HCT116 (cell line): ENCODE measurements at regions not wholly inside any gene's neighbourhood (a gene's known extent, or its start where the extent isn't known, plus 50 kb on each side); places are given as distances from the start of the nearest gene placed in this dataset.

ENCODE experiments used
- ATAC-seq: fragments of 200-7000 bp; cut with Tn5 transposase; 2 replicates; pipeline ENCODE4 v1.9.1; 2020; ENCODE audit warnings: mild to moderate bottlenecking, moderate library complexity
- BruUV-seq: library from RNA; stranded (reverse); fragments of 400-500 nt; replicated peaks from 2 replicates; lab custom pipeline; 2021; lab: Mats Ljungman, UMichigan
- CTCF ChIA-PET: fragments of 300-600 bp; sonication (Branson Sonifier 250); formaldehyde crosslinking; loops from one replicate; lab custom pipeline; 2021; ENCODE audit warnings: antibody characterized with exemption; lab: Charles Lee
- POLR2A ChIA-PET: fragments of 300-600, 350-600 bp; sonication (Branson Sonifier 250); formaldehyde crosslinking; loops from one replicate; lab custom pipeline; 2021; ENCODE audit warnings: antibody characterized with exemption; lab: Charles Lee
- RAD21 ChIA-PET, 2 experiments: fragments of 300-600 bp; sonication (Branson Sonifier 250); formaldehyde crosslinking; loops; one replicate each; lab custom pipeline; 2023; ENCODE audit warnings: low total read pairs in 2 of 2; ENCODE audit not compliant: uncharacterized antibody in 2 of 2, unreplicated experiment in 2 of 2, low non-redundant PET in 1 of 2; lab: Charles Lee
- DNase-seq: peaks from one replicate; pipeline ENCODE4 v3.0.0-alpha.2; 2010; ENCODE audit warnings: low read depth, low spot score
- H2AFZ ChIP-seq: fragments of 200-600 bp; shearing (Covaris generic), sonication (generic); 2 replicates; pipeline ENCODE4 v1.6.1; 2017; ENCODE audit warnings: low read depth, mixed run types, mixed read lengths, antibody characterized with exemption, low read length; ENCODE audit not compliant: poor library complexity, severe bottlenecking
- H3K27ac ChIP-seq: 2 replicates; pipeline ENCODE4 v1.5.1; 2012; ENCODE audit warnings: low read depth, low read length
- H3K27me3 ChIP-seq: fragments of 200-600 bp; sonication (generic); 2 replicates; pipeline ENCODE4 v1.6.1; 2016; ENCODE audit warnings: mixed run types, low read length, mixed read lengths; ENCODE audit not compliant: insufficient read depth
- H3K36me3 ChIP-seq, 2 experiments: fragments of 200-500 bp in 1 of 2; fragments of 200-600 bp in 1 of 2; sonication (Bioruptor generic) in 1 of 2; sonication (generic) in 1 of 2; 2 replicates each; pipeline versions ENCODE4 v1.5.1 to v1.6.1; 2014 to 2016; ENCODE audit warnings: low read length in 2 of 2, inconsistent platforms in 1 of 2, mixed read lengths in 1 of 2, mixed run types in 1 of 2; ENCODE audit not compliant: insufficient read depth in 2 of 2, control insufficient read depth in 1 of 2
- H3K4me1 ChIP-seq, 2 experiments: fragments of 200-600 bp in 1 of 2; sonication (generic) in 1 of 2; 2 replicates each; pipeline versions ENCODE4 v1.5.1 to v1.6.1; 2012 to 2017; ENCODE audit warnings: low read length in 2 of 2, inconsistent platforms in 1 of 2, mild to moderate bottlenecking in 1 of 2, mixed read lengths in 1 of 2, mixed run types in 1 of 2, moderate library complexity in 1 of 2; ENCODE audit not compliant: insufficient read depth in 2 of 2, control insufficient read depth in 1 of 2
- H3K4me2 ChIP-seq: fragments of 200-600 bp; sonication (generic); 2 replicates; pipeline ENCODE4 v1.6.1; 2017; ENCODE audit warnings: mixed run types, low read length, mixed read lengths
- H3K4me3 ChIP-seq, 2 experiments: fragments of 200-600 bp in 1 of 2; sonication (generic) in 1 of 2; replicated peaks in 1 of 2; 2 replicates each; pipeline ENCODE4 v1.5.1; 2011 to 2016; ENCODE audit warnings: low read length in 2 of 2, control low read depth in 1 of 2, low read depth in 1 of 2, mild to moderate bottlenecking in 1 of 2, mixed read lengths in 1 of 2, mixed run types in 1 of 2
- H3K79me2 ChIP-seq: fragments of 200-600 bp; sonication (generic); 2 replicates; pipeline ENCODE4 v1.6.1; 2017; ENCODE audit warnings: mild to moderate bottlenecking, mixed run types, low read length, moderate library complexity, mixed read lengths; ENCODE audit not compliant: insufficient read depth
- H3K9ac ChIP-seq: fragments of 200-600 bp; sonication (generic); 2 replicates; pipeline ENCODE4 v1.6.1; 2016; ENCODE audit warnings: low read length, mixed read lengths
- H3K9me2 ChIP-seq: fragments of 200-600 bp; sonication (generic), shearing (Covaris generic); 2 replicates; pipeline ENCODE4 v1.6.1; 2017; ENCODE audit warnings: mixed run types, mild to moderate bottlenecking, moderate library complexity; ENCODE audit not compliant: insufficient read depth
- H3K9me3 ChIP-seq, 2 experiments: fragments of 200-500 bp in 1 of 2; fragments of 200-600 bp in 1 of 2; sonication (Bioruptor generic) in 1 of 2; sonication (generic) in 1 of 2; 2 replicates each; pipeline ENCODE4 v1.6.1; 2014 to 2017; ENCODE audit warnings: low read length in 2 of 2, mixed read lengths in 2 of 2, inconsistent platforms in 1 of 2, low read depth in 1 of 2, mild to moderate bottlenecking in 1 of 2, mixed run types in 1 of 2, moderate library complexity in 1 of 2; ENCODE audit not compliant: control insufficient read depth in 1 of 2, insufficient read depth in 1 of 2
- H4K20me1 ChIP-seq: fragments of 200-600 bp; sonication (generic), shearing (Covaris generic); 2 replicates; pipeline ENCODE4 v1.6.1; 2017; ENCODE audit warnings: mixed run types, mild to moderate bottlenecking, moderate library complexity; ENCODE audit not compliant: insufficient read depth
- ATF3 ChIP-seq: IDR thresholded peaks from 2 replicates; pipeline ENCODE4 v1.6.1; 2012
- CBX3 ChIP-seq: IDR thresholded peaks from 2 replicates; pipeline ENCODE4 v1.6.1; 2012; ENCODE audit warnings: low read depth
- CTCF ChIP-seq, 3 experiments: fragments of 200-600 bp in 1 of 3; sonication (generic) in 1 of 3; IDR thresholded peaks in 2 of 3; conservative IDR thresholded peaks in 1 of 3; 2 replicates each; pipeline ENCODE4 v1.5.1; 2012 to 2017; ENCODE audit warnings: low read depth in 2 of 3, low read length in 2 of 3, antibody characterized with exemption in 1 of 3, borderline replicate concordance in 1 of 3, control low read depth in 1 of 3, mild to moderate bottlenecking in 1 of 3, mixed read lengths in 1 of 3, mixed run types in 1 of 3, moderate library complexity in 1 of 3; ENCODE audit not compliant: insufficient read depth in 1 of 3
- EGR1 ChIP-seq: IDR thresholded peaks from 2 replicates; pipeline ENCODE4 v1.6.1; 2012; ENCODE audit warnings: low read depth
- EZH2 ChIP-seq: fragments of 200-600 bp; sonication (generic); IDR thresholded peaks from 2 replicates; pipeline ENCODE4 v1.6.1; 2017; ENCODE audit warnings: antibody characterized with exemption, mixed run types
- EZH2phosphoT487 ChIP-seq: fragments of 200-600 bp; IDR thresholded peaks from 2 replicates; pipeline ENCODE4 v1.6.1; 2018; ENCODE audit warnings: antibody characterized with exemption, borderline replicate concordance
- JUND ChIP-seq: IDR thresholded peaks from 2 replicates; pipeline ENCODE4 v1.6.1; 2012
- POLR2A ChIP-seq: IDR thresholded peaks from 2 replicates; pipeline ENCODE4 v1.7.0; 2011; ENCODE audit warnings: borderline replicate concordance; ENCODE audit not compliant: insufficient read depth, insufficient read length; ENCODE audit errors: extremely low read depth
- POLR2AphosphoS5 ChIP-seq: IDR thresholded peaks from 2 replicates; pipeline ENCODE4 v1.6.1; 2011; ENCODE audit warnings: mild to moderate bottlenecking, low read depth, low read length, moderate library complexity
- RAD21 ChIP-seq: IDR thresholded peaks from 2 replicates; pipeline ENCODE4 v1.6.1; 2012; ENCODE audit warnings: low read depth, mild to moderate bottlenecking
- SIN3A ChIP-seq: IDR thresholded peaks from 2 replicates; pipeline ENCODE4 v1.6.1; 2012; ENCODE audit warnings: low read depth
- SRF ChIP-seq: IDR thresholded peaks from 2 replicates; pipeline ENCODE4 v1.6.1; 2012; ENCODE audit warnings: low read depth
- TCF7L2 ChIP-seq: IDR thresholded peaks from 2 replicates; pipeline ENCODE4 v1.7.0; 2011; ENCODE audit warnings: borderline replicate concordance, inconsistent platforms; ENCODE audit not compliant: insufficient read depth, insufficient read length; ENCODE audit errors: extremely low read depth
- YY1 ChIP-seq: IDR thresholded peaks from 2 replicates; pipeline ENCODE4 v1.6.1; 2011; ENCODE audit warnings: low read length, low read depth, moderate library complexity, mild to moderate bottlenecking; ENCODE audit not compliant: insufficient replicate concordance; ENCODE audit errors: extremely low read depth
- ZBTB33 ChIP-seq: IDR thresholded peaks from 2 replicates; pipeline ENCODE4 v1.6.1; 2011; ENCODE audit warnings: mild to moderate bottlenecking, low read length, moderate library complexity; ENCODE audit not compliant: insufficient replicate concordance; ENCODE audit errors: extremely low read depth
- ZNF274 ChIP-seq: fragments of 200-500 bp; sonication (Bioruptor generic); IDR thresholded peaks from 2 replicates; pipeline ENCODE4 v1.6.1; 2014; ENCODE audit warnings: mild to moderate bottlenecking, low read depth, low read length, inconsistent platforms
- intact Hi-C: fragments of 100-400 bp; cut with micrococcal nuclease; formaldehyde crosslinking; loops from 2 replicates; pipeline ENCODE4 v1.10.0; 2022
- TF ChIP-seq, protein P1 (sequence below): IDR thresholded peaks from 2 replicates; pipeline ENCODE4 v1.6.1; 2012; ENCODE audit warnings: low read depth

GRCh38 chr2:129667577-129667976, 311.9 kb upstream of the RAB6C start:
- Histone ChIP-seq H3K4me2 (no peak overlapping the region), H3K4me3 (no peak overlapping the region), H2AFZ (no peak overlapping the region), H3K27me3 (peaks cover 14% of the 10 kb centered on the region), H3K27ac (no peak overlapping the region), H3K9me2 (no peaks in the 10 kb centered on the region), H3K36me3 (no peaks in the 10 kb centered on the region), H3K4me1 (no peaks in the 10 kb centered on the region)
- BruUV-seq: no TSS peak
- CTCF ChIA-PET: no interaction called here
- TF ChIP-seq RAD21 (no peak), YY1 (no peak), POLR2AphosphoS5 (no peak), TCF7L2 (no peak), EGR1 (no peak), SRF (no peak), JUND (no peak), CTCF (IDR thresholded peaks at IDR 0.05 in 2 of 3, conservative IDR thresholded peaks at IDR 0.05 in 1 of 3; ENCODE audit: borderline replicate concordance in 1 of 3, insufficient read depth in 1 of 3, low read depth in 2 of 3, low read length in 2 of 3) (no peak), CBX3 (no peak), EZH2phosphoT487 (no peak), ZBTB33 (no peak), ZNF274 (no peak), ATF3 (no peak), EZH2 (no peak), SIN3A (no peak), POLR2A (no peak)
- TF ChIP-seq, protein P1, sequence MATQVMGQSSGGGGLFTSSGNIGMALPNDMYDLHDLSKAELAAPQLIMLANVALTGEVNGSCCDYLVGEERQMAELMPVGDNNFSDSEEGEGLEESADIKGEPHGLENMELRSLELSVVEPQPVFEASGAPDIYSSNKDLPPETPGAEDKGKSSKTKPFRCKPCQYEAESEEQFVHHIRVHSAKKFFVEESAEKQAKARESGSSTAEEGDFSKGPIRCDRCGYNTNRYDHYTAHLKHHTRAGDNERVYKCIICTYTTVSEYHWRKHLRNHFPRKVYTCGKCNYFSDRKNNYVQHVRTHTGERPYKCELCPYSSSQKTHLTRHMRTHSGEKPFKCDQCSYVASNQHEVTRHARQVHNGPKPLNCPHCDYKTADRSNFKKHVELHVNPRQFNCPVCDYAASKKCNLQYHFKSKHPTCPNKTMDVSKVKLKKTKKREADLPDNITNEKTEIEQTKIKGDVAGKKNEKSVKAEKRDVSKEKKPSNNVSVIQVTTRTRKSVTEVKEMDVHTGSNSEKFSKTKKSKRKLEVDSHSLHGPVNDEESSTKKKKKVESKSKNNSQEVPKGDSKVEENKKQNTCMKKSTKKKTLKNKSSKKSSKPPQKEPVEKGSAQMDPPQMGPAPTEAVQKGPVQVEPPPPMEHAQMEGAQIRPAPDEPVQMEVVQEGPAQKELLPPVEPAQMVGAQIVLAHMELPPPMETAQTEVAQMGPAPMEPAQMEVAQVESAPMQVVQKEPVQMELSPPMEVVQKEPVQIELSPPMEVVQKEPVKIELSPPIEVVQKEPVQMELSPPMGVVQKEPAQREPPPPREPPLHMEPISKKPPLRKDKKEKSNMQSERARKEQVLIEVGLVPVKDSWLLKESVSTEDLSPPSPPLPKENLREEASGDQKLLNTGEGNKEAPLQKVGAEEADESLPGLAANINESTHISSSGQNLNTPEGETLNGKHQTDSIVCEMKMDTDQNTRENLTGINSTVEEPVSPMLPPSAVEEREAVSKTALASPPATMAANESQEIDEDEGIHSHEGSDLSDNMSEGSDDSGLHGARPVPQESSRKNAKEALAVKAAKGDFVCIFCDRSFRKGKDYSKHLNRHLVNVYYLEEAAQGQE: no peak
- TF ChIP-seq, all 23 proteins: peak for 0
- RAD21 ChIA-PET: no interaction called here
- Histone ChIP-seq H3K9ac (no peak overlapping the region), H4K20me1 (no peaks in the 10 kb centered on the region), H3K79me2 (no peaks in the 10 kb centered on the region), H3K9me3 (no peaks in the 10 kb centered on the region)
- intact Hi-C loops: no loop called here
- ATAC-seq (no peak), DNase-seq (no peak)
- POLR2A ChIA-PET: no interaction called here
